ENCODE measurements at regions not wholly inside any gene's neighbourhood (a gene's known extent, or its start where the extent isn't known, plus 50 kb on each side); places are given as distances from the start of the nearest gene placed in this dataset.

DNA sequence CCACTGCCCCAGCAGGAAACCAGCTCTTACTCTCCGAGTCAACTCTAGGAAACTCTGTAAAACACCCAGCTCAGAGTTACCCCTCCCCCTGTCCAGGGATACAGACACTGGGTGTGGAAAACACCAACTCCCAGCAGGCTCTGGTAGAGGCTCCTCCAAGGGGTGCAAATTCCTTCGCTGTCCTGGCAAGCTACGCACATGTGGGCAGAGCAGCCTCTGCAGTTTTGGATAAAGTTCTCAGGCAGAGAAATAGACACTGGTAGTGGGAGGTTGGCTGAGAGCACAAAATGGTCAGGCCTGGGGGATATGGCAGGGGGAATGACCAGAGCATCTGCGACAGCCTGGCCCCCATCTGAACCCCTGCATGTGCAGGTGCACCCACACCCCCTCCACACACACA, 146.9 kb upstream of the SDK2 start:
- Mint-ChIP-seq H3K4me1 (no peaks in the 10 kb centered on the region), H3K36me3 (no peaks in the 10 kb centered on the region), H3K9me3 (no peaks in the 10 kb centered on the region), H3K4me3 (no peak overlapping the region), H3K27ac (no peak overlapping the region), H3K27me3 (peaks cover 13% of the 10 kb centered on the region)
- ATAC-seq (ENCODE audit: low read depth) (no peak), DNase-seq (ENCODE audit: low spot score in 2 of 2) (no peak)

DNA sequence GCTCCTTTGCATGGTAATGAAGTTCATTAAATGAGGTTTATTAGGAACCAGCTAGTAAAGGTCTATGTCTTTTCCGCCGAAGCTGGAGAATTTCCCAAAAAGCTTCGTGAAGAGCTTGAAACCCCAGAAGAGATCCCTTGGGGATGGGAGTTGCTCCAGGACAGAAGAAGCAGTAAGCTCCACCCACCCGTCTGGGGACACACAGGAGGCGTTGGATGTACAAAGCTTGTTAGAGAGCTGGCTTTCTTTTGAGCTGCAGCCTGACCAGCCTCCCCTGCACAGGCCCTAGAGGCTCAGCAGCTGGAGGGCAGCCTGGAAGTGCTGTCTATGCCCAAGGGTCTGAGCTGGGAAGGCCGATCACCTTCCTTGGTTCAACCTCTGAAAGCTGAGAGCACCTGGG, 147.4 kb upstream of the SDK2 start:
- H3K27me3 Mint-ChIP-seq = peaks cover 11% of the 10 kb centered on the region
- no peaks in the 10 kb centered on the region for H3K9me3 Mint-ChIP-seq
- no peaks in the 10 kb centered on the region for H3K4me1 Mint-ChIP-seq
- no peaks in the 10 kb centered on the region for H3K36me3 Mint-ChIP-seq
- DNase-seq (ENCODE audit: low spot score in 2 of 2) = no peak
- H3K4me3 Mint-ChIP-seq = no peak overlapping the region
- no peak overlapping the region for H3K27ac Mint-ChIP-seq
- no peak for ATAC-seq (ENCODE audit: low read depth)

DNA sequence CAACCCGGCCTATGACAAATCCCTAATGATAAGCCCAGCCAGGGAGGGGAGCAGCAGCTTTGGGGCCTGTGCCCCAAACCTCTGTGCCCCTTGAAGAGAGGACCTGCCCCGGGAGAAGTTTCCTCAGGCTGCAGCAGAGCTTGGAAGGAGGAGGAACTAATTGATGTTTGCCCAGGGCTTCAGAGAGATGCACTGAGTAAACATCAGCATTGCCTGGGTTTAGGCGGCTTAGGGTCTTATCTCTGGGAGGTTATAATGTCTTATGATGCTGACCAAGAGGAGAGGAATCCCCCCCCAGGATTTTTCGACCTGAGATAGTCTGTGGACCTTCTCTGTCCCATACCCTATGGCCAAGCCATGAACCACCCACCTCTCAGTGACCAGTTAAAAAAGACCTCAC, 148.7 kb upstream of the SDK2 start:
- H3K4me3 Mint-ChIP-seq = no peak overlapping the region
- H3K27ac Mint-ChIP-seq = no peak overlapping the region
- no peaks in the 10 kb centered on the region for H3K9me3 Mint-ChIP-seq
- no peaks in the 10 kb centered on the region for H3K4me1 Mint-ChIP-seq
- ATAC-seq (ENCODE audit: low read depth) (no peak), DNase-seq (ENCODE audit: low spot score in 2 of 2) (no peak)
- no peaks in the 10 kb centered on the region for H3K36me3 Mint-ChIP-seq
- H3K27me3 Mint-ChIP-seq = peaks cover 9% of the 10 kb centered on the region

DNA sequence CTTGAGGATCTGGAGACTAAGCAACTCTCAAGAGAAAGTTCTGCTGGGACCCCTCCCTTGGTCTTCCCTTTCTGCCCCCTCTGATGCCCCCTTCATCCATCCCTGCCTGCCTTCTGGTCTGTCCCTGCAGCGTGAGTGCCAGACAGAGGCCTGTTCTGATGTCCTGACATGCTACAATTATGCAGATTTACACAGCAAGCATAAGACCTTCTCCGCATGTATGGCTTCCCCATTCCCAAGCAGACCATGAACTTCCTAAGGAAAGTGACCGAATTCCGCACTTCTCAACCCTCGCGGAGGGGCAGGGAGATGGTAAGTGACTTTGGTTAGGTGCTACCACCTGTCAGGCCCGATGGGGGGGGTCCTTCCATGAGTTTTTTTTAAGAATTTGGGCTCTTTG, 150.1 kb upstream of the SDK2 start:
- H3K9me3 Mint-ChIP-seq = no peaks in the 10 kb centered on the region
- H3K27me3 Mint-ChIP-seq = peaks cover 10% of the 10 kb centered on the region
- H3K36me3 Mint-ChIP-seq = no peaks in the 10 kb centered on the region
- ATAC-seq (ENCODE audit: low read depth) = no peak
- no peaks in the 10 kb centered on the region for H3K4me1 Mint-ChIP-seq
- DNase-seq (ENCODE audit: low spot score in 2 of 2) = no peak
- no peak overlapping the region for H3K4me3 Mint-ChIP-seq
- no peak overlapping the region for H3K27ac Mint-ChIP-seq

DNA sequence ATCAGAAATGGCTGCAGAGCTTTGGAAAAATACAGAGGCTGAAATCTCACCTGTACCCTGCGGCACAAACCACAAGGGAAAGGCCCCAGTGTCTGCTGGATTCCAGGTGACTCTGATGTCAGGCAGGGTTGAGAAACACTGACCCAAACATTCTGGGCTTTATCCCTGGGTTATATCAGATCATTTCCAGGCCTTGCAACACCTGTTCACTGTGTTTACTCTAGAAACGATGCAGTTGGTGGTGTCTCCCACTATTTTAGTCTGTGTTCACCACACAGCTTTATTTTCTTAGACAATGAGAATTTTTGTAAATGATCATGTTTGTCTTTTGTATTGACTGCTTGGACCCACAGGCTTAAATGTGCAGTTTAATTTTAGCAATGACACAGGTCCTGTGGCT, 151.5 kb upstream of the SDK2 start:
- no peak for ATAC-seq (ENCODE audit: low read depth)
- no peak for DNase-seq (ENCODE audit: low spot score in 2 of 2)
- Mint-ChIP-seq H3K27me3 (peaks cover 9% of the 10 kb centered on the region), H3K4me3 (no peak overlapping the region), H3K27ac (no peak overlapping the region), H3K9me3 (no peaks in the 10 kb centered on the region), H3K36me3 (no peaks in the 10 kb centered on the region), H3K4me1 (no peaks in the 10 kb centered on the region)

DNA sequence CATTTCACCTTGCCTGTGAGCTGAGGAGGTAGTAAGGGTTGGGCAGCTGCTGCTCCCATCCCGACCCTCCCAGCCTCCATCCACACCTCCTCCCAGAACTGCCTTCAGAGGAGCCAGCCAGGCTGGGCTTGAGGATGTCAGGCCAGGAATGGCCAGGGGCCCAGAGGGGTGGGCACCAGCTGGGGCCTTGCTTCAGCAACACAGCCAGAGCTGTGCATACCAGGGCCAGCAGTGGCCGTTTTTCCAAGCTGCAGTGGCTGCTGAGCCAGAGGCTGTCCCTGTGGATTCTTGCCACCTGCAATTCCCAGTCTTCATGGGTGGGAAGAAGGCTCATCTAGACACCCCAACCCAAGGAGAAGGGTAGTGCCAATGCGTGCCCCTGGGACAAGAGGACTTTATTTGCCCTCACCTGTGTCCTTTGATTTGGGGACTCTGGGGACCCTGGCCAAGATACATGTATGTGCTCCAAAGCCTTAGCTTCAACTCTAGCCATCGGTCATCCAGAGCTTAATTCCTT, 153.4 kb upstream of the SDK2 start:
- no peak overlapping the region for H3K4me3 Mint-ChIP-seq
- H3K9me3 Mint-ChIP-seq = peaks cover 6% of the 10 kb centered on the region
- ATAC-seq (ENCODE audit: low read depth) (no peak), DNase-seq (ENCODE audit: low spot score in 2 of 2) (no peak)
- H3K4me1 Mint-ChIP-seq = no peaks in the 10 kb centered on the region
- peaks cover 15% of the 10 kb centered on the region for H3K27me3 Mint-ChIP-seq
- no peaks in the 10 kb centered on the region for H3K36me3 Mint-ChIP-seq
- H3K27ac Mint-ChIP-seq = no peak overlapping the region

DNA sequence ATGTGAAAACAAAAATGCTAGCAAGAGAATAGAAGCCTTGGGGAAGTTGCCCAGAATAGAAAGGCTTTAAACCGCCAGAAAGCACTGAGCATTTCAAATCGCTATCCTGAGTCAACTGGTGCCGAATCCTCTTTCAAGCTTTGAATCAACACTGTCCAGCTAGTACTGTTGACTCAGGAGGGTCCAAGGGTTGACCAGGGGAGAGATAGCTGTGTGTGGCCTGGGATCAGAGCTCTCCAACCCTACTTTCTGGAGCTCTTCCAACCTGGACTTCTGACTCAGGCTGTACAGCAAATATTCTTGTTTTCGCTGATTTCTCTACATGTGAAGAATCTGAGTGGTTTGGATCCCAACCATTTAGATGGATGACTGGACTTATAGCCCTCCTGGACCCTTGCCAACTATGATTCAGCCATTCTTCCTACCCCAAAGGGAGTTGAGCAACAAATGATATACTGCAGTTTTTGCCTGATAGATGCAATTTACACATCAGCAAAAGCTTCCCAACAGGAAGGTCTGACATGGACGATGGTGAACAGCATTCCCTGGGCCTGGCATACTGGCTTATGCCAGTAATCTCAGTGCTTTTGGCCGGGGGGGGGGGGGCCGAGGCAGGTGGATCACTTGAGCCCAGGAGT, 154.0 kb upstream of the SDK2 start:
- DNase-seq (ENCODE audit: low spot score in 2 of 2) (no peak), ATAC-seq (ENCODE audit: low read depth) (no peak)
- Mint-ChIP-seq H3K4me3 (no peak overlapping the region), H3K36me3 (no peaks in the 10 kb centered on the region), H3K27ac (no peak overlapping the region), H3K9me3 (peaks cover 9% of the 10 kb centered on the region), H3K4me1 (no peaks in the 10 kb centered on the region), H3K27me3 (peaks cover 15% of the 10 kb centered on the region)

DNA sequence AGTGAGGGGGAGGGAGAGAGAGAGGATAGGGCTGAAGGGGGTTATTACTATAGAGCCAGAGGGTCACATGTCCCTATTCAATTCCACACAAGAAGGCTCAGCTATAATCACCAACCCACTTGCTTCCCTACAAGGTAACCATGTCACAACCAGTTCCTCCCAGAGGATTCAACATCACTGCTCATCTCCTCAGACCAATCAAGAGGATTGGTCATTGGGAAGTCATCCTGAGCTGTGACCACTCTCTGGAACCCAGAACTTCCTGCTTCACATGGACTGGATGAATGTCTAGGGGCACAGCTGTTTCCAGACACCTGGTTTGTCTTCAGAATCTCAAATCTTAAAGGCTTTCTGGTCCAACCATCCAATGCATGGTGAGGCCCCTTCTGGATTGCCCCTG, 154.9 kb upstream of the SDK2 start:
- no peak overlapping the region for H3K27ac Mint-ChIP-seq
- ATAC-seq (ENCODE audit: low read depth) (no peak), DNase-seq (ENCODE audit: low spot score in 2 of 2) (no peak)
- no peaks in the 10 kb centered on the region for H3K4me1 Mint-ChIP-seq
- no peak overlapping the region for H3K4me3 Mint-ChIP-seq
- peaks cover 12% of the 10 kb centered on the region for H3K27me3 Mint-ChIP-seq
- no peaks in the 10 kb centered on the region for H3K36me3 Mint-ChIP-seq
- peaks cover 9% of the 10 kb centered on the region for H3K9me3 Mint-ChIP-seq

DNA sequence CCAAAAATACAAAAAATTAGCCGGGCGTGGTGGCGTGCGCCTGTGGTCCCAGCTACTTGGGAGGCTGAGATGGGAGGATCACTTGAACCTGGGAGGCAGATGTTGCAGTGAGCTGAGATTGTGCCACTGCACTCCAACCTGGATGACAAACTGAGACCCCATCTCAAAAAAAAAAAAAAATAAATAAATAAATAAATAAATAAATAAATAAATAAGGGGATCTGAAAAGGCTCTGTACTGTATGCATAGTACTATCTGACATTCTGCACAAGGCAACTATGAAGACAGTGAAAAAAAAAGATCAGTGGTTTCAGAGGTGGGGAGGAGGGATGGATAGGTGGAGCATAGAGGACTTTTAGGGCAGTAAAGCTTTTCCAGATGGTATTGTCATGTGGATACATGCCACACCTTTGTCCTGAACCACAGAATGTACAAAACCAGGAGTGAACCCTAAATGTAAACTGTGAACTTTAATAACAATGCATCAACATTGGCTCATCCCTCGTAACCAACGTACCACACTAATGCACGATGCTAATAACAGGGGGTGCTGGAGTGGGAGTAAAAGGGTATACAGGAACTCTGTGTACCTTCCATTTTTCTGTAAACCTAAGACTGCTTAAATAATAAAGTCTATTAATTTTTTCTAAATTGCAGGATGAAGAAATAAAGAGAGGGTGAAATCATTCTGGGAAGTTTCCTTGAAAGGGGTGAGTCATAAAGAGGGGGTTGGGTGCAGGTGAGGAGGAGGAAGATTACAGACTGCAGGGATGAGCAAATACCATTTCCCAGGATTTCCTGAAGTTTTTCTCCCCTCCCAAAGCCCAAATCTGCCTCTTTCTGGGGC, 155.8 kb upstream of the SDK2 start:
- H3K4me1 Mint-ChIP-seq = no peaks in the 10 kb centered on the region
- peaks cover 10% of the 10 kb centered on the region for H3K9me3 Mint-ChIP-seq

DNA sequence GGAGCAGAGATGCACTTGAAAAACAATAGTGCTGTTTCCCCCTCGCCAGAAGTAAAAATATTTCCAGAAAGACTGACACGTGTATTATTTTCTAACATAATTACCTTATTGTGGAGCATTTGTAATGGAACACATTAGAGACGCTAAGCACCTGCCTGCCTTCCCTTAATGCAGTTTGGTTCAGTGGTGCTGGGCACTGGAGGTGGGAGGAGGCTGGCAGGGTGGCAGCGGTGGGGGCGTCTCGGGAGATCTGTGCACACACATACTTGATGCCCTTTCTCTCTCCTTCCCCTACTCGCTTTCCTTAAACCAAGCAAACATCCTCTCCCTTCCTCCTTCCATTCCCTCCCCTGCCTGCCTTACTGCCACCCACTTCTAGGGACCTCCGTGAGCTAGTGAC, 156.6 kb upstream of the SDK2 start:
- Mint-ChIP-seq H3K9me3 (peaks cover 15% of the 10 kb centered on the region), H3K27ac (no peak overlapping the region), H3K4me1 (no peaks in the 10 kb centered on the region), H3K27me3 (peaks cover 24% of the 10 kb centered on the region), H3K4me3 (no peak overlapping the region), H3K36me3 (peaks cover 4% of the 10 kb centered on the region)
- ATAC-seq (ENCODE audit: low read depth) (no peak), DNase-seq (ENCODE audit: low spot score in 2 of 2) (no peak)

More for the DNA sequence above, 155.8 kb upstream of the SDK2 start:
- H3K27ac Mint-ChIP-seq = no peak overlapping the region
- H3K27me3 Mint-ChIP-seq = peaks cover 15% of the 10 kb centered on the region
- ATAC-seq (ENCODE audit: low read depth) (no peak), DNase-seq (ENCODE audit: low spot score in 2 of 2) (no peak)
- no peaks in the 10 kb centered on the region for H3K36me3 Mint-ChIP-seq
- H3K4me3 Mint-ChIP-seq = no peak overlapping the region

DNA sequence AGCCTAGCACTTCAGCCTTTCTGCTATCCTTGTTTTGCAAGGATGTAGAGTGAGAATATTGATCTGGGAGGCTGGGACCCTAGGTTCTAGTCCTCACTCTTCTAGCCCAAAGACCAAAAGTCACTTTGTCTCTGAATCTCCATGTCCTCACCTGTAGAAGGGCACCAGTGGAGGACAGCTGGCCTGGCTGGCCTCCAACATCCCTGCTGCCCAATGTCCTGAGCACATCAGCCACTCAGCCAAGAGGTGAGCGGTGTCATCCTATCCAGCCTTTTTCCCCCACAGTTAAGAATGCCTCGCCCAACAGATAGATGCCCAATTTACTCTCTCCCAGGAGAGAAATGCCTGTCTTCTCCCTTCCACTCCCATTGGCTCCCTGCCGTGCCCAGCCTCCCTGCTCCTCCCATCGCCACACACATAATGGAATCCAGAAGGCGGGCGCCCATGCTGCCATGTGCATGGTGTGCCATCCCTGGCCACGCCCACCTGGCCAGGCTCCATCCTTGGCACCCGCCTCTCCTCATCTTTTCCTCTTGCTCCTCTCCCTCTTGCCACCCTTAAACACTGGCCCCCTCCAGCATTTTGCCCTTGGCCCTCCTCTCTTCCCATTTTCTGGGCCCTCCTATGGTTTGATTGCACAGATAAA, 157.3 kb upstream of the SDK2 start:
- Mint-ChIP-seq H3K4me3 (no peak overlapping the region), H3K36me3 (peaks cover 4% of the 10 kb centered on the region), H3K9me3 (peaks cover 15% of the 10 kb centered on the region), H3K27ac (no peak overlapping the region), H3K4me1 (no peaks in the 10 kb centered on the region), H3K27me3 (peaks cover 25% of the 10 kb centered on the region)
- DNase-seq (ENCODE audit: low spot score in 2 of 2) = no peak
- ATAC-seq (ENCODE audit: low read depth) = no peak

DNA sequence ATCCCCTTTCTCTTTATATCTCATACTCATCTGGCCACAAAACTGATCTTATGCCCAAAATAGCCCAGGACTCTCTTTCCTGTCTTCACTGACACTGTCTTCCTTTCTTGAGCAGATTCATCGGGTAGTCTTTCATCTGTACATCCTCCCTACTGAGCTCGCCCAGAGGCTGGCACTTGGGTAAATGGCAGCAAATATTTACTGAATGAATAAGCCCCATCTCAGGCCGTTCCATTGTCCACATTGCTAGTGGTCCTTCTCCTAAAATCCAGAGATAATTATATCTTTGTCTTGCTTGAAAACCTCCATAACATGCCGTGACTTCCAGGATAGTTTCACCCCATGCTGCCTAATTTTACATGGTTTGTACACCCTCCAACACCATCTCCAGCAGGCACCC, 158.1 kb upstream of the SDK2 start:
- Mint-ChIP-seq H3K4me3 (no peak overlapping the region), H3K36me3 (peaks cover 4% of the 10 kb centered on the region), H3K4me1 (no peaks in the 10 kb centered on the region), H3K9me3 (peaks cover 15% of the 10 kb centered on the region), H3K27me3 (peaks cover 25% of the 10 kb centered on the region), H3K27ac (no peak overlapping the region)
- ATAC-seq (ENCODE audit: low read depth) = no peak
- no peak for DNase-seq (ENCODE audit: low spot score in 2 of 2)

DNA sequence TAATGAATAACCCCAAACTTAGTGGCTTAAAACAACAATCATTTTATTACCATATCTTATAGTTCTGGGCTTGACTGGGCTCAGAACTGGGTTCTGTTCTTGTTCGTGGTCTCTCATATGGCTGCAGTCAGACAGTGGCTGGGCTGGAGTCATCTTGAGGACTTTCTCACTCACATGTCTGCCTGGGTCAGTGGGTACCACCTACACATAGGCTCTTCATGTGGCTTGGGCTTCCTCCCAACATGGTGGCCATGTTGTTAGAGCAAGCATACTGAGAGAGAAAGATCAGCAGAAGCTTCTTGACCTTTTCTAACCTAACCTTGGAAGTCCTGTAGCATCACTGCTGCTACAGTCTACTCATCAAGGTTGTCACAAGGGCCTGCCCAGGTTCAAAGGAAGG, 158.6 kb upstream of the SDK2 start:
- Mint-ChIP-seq H3K36me3 (peaks cover 4% of the 10 kb centered on the region), H3K9me3 (peaks cover 15% of the 10 kb centered on the region), H3K27me3 (peaks cover 25% of the 10 kb centered on the region), H3K4me1 (no peaks in the 10 kb centered on the region), H3K27ac (no peak overlapping the region), H3K4me3 (no peak overlapping the region)
- DNase-seq (ENCODE audit: low spot score in 2 of 2) (no peak), ATAC-seq (ENCODE audit: low read depth) (no peak)

DNA sequence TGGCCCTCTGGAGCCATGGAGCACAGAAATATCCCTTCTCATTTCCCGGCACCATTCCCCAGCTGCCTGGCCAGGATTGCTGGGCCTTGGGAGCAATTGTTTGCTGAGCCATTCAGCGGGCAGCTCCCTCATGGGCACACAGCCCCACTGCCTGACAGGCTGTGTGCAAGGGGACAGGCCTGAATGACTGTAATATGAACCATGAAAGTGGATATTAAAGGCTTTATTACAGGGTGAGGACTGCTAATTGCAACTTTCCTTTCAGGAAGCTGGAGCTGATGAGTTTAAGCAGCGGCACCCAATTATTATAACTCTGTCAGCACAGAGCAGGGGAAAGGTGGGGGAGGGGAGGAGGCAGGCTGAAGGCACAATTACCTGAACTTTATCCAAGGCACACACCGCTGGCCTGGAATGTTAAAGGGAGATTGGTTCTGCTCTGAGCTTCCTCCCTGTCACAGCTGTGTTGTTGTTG, 159.8 kb upstream of the SDK2 start:
- Mint-ChIP-seq H3K27ac (no peak overlapping the region), H3K4me3 (no peak overlapping the region), H3K27me3 (peaks cover 22% of the 10 kb centered on the region), H3K4me1 (no peaks in the 10 kb centered on the region), H3K9me3 (peaks cover 15% of the 10 kb centered on the region), H3K36me3 (peaks cover 4% of the 10 kb centered on the region)
- DNase-seq (ENCODE audit: low spot score in 2 of 2) (no peak), ATAC-seq (ENCODE audit: low read depth) (no peak)
